A549 (cell line): ENCODE measurements at regions not wholly inside any gene's neighbourhood (a gene's known extent, or its start where the extent isn't known, plus 50 kb on each side); places are given as distances from the start of the nearest gene placed in this dataset.

Experiments used
- CHD2 ChIP-seq: fragments of 150-350 bp; IDR thresholded peaks from 2 replicates; pipeline ENCODE4 v1.6.1; 2014; ENCODE audit warnings: low read length; ENCODE audit not compliant: partially characterized antibody
- CTCF ChIP-seq: fragments of >200 bp; sonication (Bioruptor Twin); formaldehyde crosslinking; IDR thresholded peaks from 3 replicates; pipeline ENCODE4 v1.5.1; 2016
- EHMT2 ChIP-seq: fragments of 200-600 bp; sonication (generic); IDR thresholded peaks from 2 replicates; pipeline ENCODE4 v1.6.1; 2016; ENCODE audit warnings: antibody characterized with exemption, low read depth, mild to moderate bottlenecking, moderate library complexity
- ESRRA ChIP-seq: fragments of 150-350 bp; IDR thresholded peaks from 2 replicates; pipeline ENCODE4 v1.6.1; 2014; ENCODE audit warnings: mild to moderate bottlenecking, low read length, borderline replicate concordance
- FOSL2 ChIP-seq, 2 experiments: fragments of 450-650 bp in 1 of 2; fragments of >200 bp in 1 of 2; sonication (Bioruptor Twin) in 1 of 2; formaldehyde crosslinking; IDR thresholded peaks; 2 replicates each; pipeline versions ENCODE4 v1.5.0 to v1.6.1; 2016 to 2020; ENCODE audit warnings: mild to moderate bottlenecking in 1 of 2, moderate library complexity in 1 of 2
- KDM5A ChIP-seq: fragments of 200-600 bp; sonication (generic); IDR thresholded peaks from 2 replicates; pipeline ENCODE4 v1.6.1; 2016; ENCODE audit warnings: antibody characterized with exemption, mild to moderate bottlenecking
- POLR2A ChIP-seq: IDR thresholded peaks from 2 replicates; pipeline ENCODE4 v1.6.1; 2012; ENCODE audit warnings: mild to moderate bottlenecking, low read length
- RAD21 ChIP-seq, 2 experiments: fragments of >200 bp in 1 of 2; sonication (Bioruptor Twin) in 1 of 2; formaldehyde crosslinking in 1 of 2; IDR thresholded peaks in 1 of 2; conservative IDR thresholded peaks in 1 of 2; 2 replicates in 1 of 2; 3 replicates in 1 of 2; pipeline ENCODE4 v1.6.1; 2012 to 2018; ENCODE audit warnings: inconsistent platforms in 1 of 2
- RCOR1 ChIP-seq: fragments of 150-350 bp; IDR thresholded peaks from 2 replicates; pipeline ENCODE4 v1.6.1; 2014; ENCODE audit warnings: antibody characterized with exemption, low read length, low read depth
- RFX5 ChIP-seq: fragments of 450-650 bp; IDR thresholded peaks from 2 replicates; pipeline ENCODE4 v1.7.1; 2014; ENCODE audit warnings: antibody characterized with exemption, mild to moderate bottlenecking, moderate library complexity
- TF ChIP-seq, protein P1 (sequence below): fragments of 250-450 bp; sonication (Bioruptor Pico); IDR thresholded peaks from 2 replicates; pipeline ENCODE4 v1.5.0; 2021; ENCODE audit warnings: mild to moderate bottlenecking, moderate library complexity, borderline replicate concordance

DNA sequence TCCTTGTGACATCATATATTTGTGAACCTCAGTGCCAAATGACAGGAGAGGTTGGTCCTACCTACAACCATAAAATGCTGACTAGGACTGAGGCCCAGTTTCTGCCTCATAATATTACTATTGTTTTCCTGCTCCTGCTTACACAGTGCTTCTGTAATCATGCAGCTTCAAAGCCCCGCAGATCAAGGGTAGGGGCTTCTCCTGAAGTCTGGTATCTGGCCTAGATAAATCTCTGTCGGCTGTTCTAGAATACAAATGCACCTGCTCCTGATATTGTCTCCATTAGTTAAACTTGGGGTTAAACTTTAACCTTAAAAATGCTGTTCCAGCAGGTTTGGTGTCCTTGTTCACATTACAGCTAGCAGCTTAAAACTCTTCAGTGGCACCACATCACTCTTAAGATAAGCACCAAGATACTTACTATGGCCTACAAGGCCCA is 552.4 kb downstream of the TUSC7 start:
- TF ChIP-seq ESRRA (no peak), RAD21 (conservative IDR thresholded peaks at IDR 0.05 in 1 of 2, IDR thresholded peaks at IDR 0.05 in 1 of 2) (no peak), POLR2A (no peak), CTCF (no peak), RFX5 (no peak), RCOR1 (no peak), KDM5A (no peak), CHD2 (no peak), FOSL2 (IDR thresholded peaks at IDR 0.05) (no peak), FOSL2 (CRISPR knock-in tag; IDR thresholded peaks at IDR 0.05) (no peak), EHMT2 (no peak)
- TF ChIP-seq, protein P1, sequence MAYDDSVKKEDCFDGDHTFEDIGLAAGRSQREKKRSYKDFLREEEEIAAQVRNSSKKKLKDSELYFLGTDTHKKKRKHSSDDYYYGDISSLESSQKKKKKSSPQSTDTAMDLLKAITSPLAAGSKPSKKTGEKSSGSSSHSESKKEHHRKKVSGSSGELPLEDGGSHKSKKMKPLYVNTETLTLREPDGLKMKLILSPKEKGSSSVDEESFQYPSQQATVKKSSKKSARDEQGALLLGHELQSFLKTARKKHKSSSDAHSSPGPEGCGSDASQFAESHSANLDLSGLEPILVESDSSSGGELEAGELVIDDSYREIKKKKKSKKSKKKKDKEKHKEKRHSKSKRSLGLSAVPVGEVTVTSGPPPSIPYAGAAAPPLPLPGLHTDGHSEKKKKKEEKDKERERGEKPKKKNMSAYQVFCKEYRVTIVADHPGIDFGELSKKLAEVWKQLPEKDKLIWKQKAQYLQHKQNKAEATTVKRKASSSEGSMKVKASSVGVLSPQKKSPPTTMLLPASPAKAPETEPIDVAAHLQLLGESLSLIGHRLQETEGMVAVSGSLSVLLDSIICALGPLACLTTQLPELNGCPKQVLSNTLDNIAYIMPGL (CRISPR knock-in tag) = no peak
